ENCODE measurements at regions not wholly inside any gene's neighbourhood (a gene's known extent, or its start where the extent isn't known, plus 50 kb on each side); places are given as distances from the start of the nearest gene placed in this dataset.

- Histone ChIP-seq H3K4me2 (ENCODE audit: insufficient read depth in 1 of 2, low read depth in 2 of 2, low read length in 2 of 2) (no peak overlapping the region), H3K4me3 (ENCODE audit: extremely low read depth in 1 of 4, insufficient read depth in 2 of 4, low read depth in 3 of 4, low read length in 4 of 4) (no peak overlapping the region), H2BK5ac (ENCODE audit: low read depth, low read length) (no peak overlapping the region), H2AFZ (ENCODE audit: low read length) (no peak overlapping the region), H3K14ac (ENCODE audit: insufficient read length) (no peak overlapping the region), H2AK5ac (ENCODE audit: low read depth, low read length) (no peak overlapping the region), H4K20me1 (replicated peaks in 1 of 2; ENCODE audit: control insufficient read depth in 1 of 2, insufficient read depth in 2 of 2, low read length in 2 of 2) (no peaks in the 10 kb centered on the region), H2BK12ac (ENCODE audit: low read depth, low read length) (no peak overlapping the region), H4K5ac (ENCODE audit: insufficient read length, low read depth, low read length) (no peak overlapping the region), H3K79me1 (ENCODE audit: low read depth, low read length) (no peaks in the 10 kb centered on the region), H3K9me3 (ENCODE audit: insufficient read depth in 2 of 2, low read depth in 1 of 2, low read length in 1 of 2) (no peaks in the 10 kb centered on the region), H3K36me3 (ENCODE audit: control insufficient read depth in 2 of 4, insufficient read depth in 4 of 4, low read length in 3 of 4) (no peaks in the 10 kb centered on the region), H3K23ac (ENCODE audit: insufficient read length) (no peak overlapping the region), H2BK20ac (ENCODE audit: low read length) (no peak overlapping the region), H3K79me2 (ENCODE audit: control insufficient read depth in 1 of 2, insufficient read depth in 2 of 2, low read length in 2 of 2) (no peaks in the 10 kb centered on the region), H4K8ac (ENCODE audit: extremely low read depth, insufficient read depth, low read length) (no peak overlapping the region), H2BK120ac (replicated peaks; ENCODE audit: low read depth, low read length) (no peak overlapping the region), H3K27me3 (replicated peaks in 1 of 4; ENCODE audit: control insufficient read depth in 3 of 4, extremely low read depth in 1 of 4, insufficient read depth in 3 of 4, low read length in 3 of 4) (no peaks in the 10 kb centered on the region), H4K91ac (replicated peaks; ENCODE audit: insufficient read length, low read length) (no peak overlapping the region), H3K27ac (ENCODE audit: low read depth, low read length) (no peak overlapping the region), H3K4me1 (replicated peaks in 1 of 4; ENCODE audit: control insufficient read depth in 3 of 4, insufficient read depth in 4 of 4, low read length in 3 of 4) (no peaks in the 10 kb centered on the region), H2BK15ac (ENCODE audit: low read length) (no peak overlapping the region), H3K9ac (replicated peaks in 1 of 4; ENCODE audit: extremely low read depth in 1 of 4, low read depth in 3 of 4, low read length in 3 of 4) (no peak overlapping the region), H3K18ac (ENCODE audit: extremely low read depth, low read length) (no peak overlapping the region), H3K4ac (replicated peaks; ENCODE audit: insufficient read length, low read depth, low read length) (no peak overlapping the region), H3K56ac (replicated peaks; ENCODE audit: insufficient read length, low read depth, low read length) (no peak overlapping the region), H3K23me2 (ENCODE audit: low read depth, low read length) (no peaks in the 10 kb centered on the region)
- ChIA-PET POLR2A (ENCODE audit: partially characterized antibody) (no interaction called here), CTCF (ENCODE audit: partially characterized antibody) (interaction anchor here (1.5 kb wide), 1 partner anchor 138 kb away, joined by 3 read pairs; no protein-coding TSS in a partner anchor)
- 92% methylated on average over 3 of the region's 3 CpGs; no CpG with 5 or more reads in 1 of the 2 experiments for WGBS, 2 experiments (ENCODE audit: extremely low coverage in 1 of 2, insufficient coverage in 1 of 2, insufficient read length in 1 of 2, insufficient replicate concordance in 2 of 2, low coverage in 1 of 2, low lambda C conversion rate in 2 of 2, missing lambda C conversion rate in 1 of 2)
- no peak for DNase-seq (ENCODE audit: low read depth in 1 of 2, low spot score in 2 of 2)
- TF ChIP-seq JUND (IDR thresholded peaks at IDR 0.05; ENCODE audit: low read length) (no peak), CEBPB (IDR thresholded peaks at IDR 0.05; ENCODE audit: low read depth, low read length) (no peak), HDAC2 (IDR thresholded peaks at IDR 0.05; ENCODE audit: borderline replicate concordance in 1 of 2, low read depth in 2 of 2, low read length in 2 of 2) (no peak), ATF2 (IDR thresholded peaks at IDR 0.05; ENCODE audit: low read length) (no peak), SP4 (IDR thresholded peaks at IDR 0.05; ENCODE audit: low read length) (no peak), CBX8 (IDR thresholded peaks at IDR 0.05; ENCODE audit: borderline replicate concordance, low read depth, low read length) (no peak), NANOG (IDR thresholded peaks at IDR 0.05; ENCODE audit: insufficient read depth, low read depth, low read length, poor library complexity, severe bottlenecking) (no peak)
- FAIRE-seq, result no peak
Observed at GRCh38 chr6:119842191-119842590, 492.6 kb upstream of the MAN1A1 start.
